ENCODE measurements at regions not wholly inside any gene's neighbourhood (a gene's known extent, or its start where the extent isn't known, plus 50 kb on each side); places are given as distances from the start of the nearest gene placed in this dataset.

GRCh38 chr1:30049748-30050296, 673.6 kb downstream of the MATN1 start:
- Histone ChIP-seq H3K4me1 (no peaks in the 10 kb centered on the region), H3K9me3 (no peaks in the 10 kb centered on the region), H3K27me3 (peaks cover 6% of the 10 kb centered on the region; the same call in 1 of the 2 replicates), H3K36me3 (no peaks in the 10 kb centered on the region), H3K4me3 (ENCODE audit: low read depth, low read length) (no peak overlapping the region)
- no peak for TF ChIP-seq CTCF (IDR thresholded peaks at IDR 0.05; ENCODE audit: low read depth, low read length)
- DNase-seq, result no peak

GRCh38 chr1:30048905-30049304, 674.5 kb downstream of the MATN1 start:
- TF ChIP-seq CTCF (IDR thresholded peaks at IDR 0.05; ENCODE audit: low read depth, low read length), result no peak
- H3K9me3 ChIP-seq, result no peaks in the 10 kb centered on the region
- DNase-seq, result no peak
- no peaks in the 10 kb centered on the region for H3K36me3 ChIP-seq
- no peaks in the 10 kb centered on the region for H3K4me1 ChIP-seq
- H3K27me3 ChIP-seq, result 0 out of 2 replicates have a peak, but pooled peaks cover 3% of the 10 kb centered on the region
- H3K4me3 ChIP-seq (ENCODE audit: low read depth, low read length), result no peak overlapping the region

- H3K4me1 ChIP-seq, result no peaks in the 10 kb centered on the region
- H3K9me3 ChIP-seq, result no peaks in the 10 kb centered on the region
- H3K36me3 ChIP-seq, result no peaks in the 10 kb centered on the region
- no peaks in the 10 kb centered on the region for H3K27me3 ChIP-seq
- no peak for TF ChIP-seq CTCF (IDR thresholded peaks at IDR 0.05; ENCODE audit: low read depth, low read length)
- no peak overlapping the region for H3K4me3 ChIP-seq (ENCODE audit: low read depth, low read length)
- no peak for DNase-seq
Observed at GRCh38 chr1:30047576-30047975, 675.8 kb downstream of the MATN1 start.

- Histone ChIP-seq H3K36me3 (no peaks in the 10 kb centered on the region), H3K4me3 (ENCODE audit: low read depth, low read length) (no peak overlapping the region), H3K9me3 (no peaks in the 10 kb centered on the region), H3K4me1 (no peaks in the 10 kb centered on the region), H3K27me3 (no peaks in the 10 kb centered on the region)
- TF ChIP-seq CTCF (IDR thresholded peaks at IDR 0.05; ENCODE audit: low read depth, low read length), result no peak
- no peak for DNase-seq
Observed at GRCh38 chr1:30046751-30047150, 676.6 kb downstream of the MATN1 start.

GRCh38 chr1:30045304-30046090, 677.9 kb downstream of the MATN1 start:
- no peak overlapping the region for H3K4me3 ChIP-seq (ENCODE audit: low read depth, low read length)
- no peaks in the 10 kb centered on the region for H3K27me3 ChIP-seq
- no peaks in the 10 kb centered on the region for H3K9me3 ChIP-seq
- no peaks in the 10 kb centered on the region for H3K36me3 ChIP-seq
- H3K4me1 ChIP-seq, result no peaks in the 10 kb centered on the region
- TF ChIP-seq CTCF (IDR thresholded peaks at IDR 0.05; ENCODE audit: low read depth, low read length), result no peak
- DNase-seq, result no peak

GRCh38 chr1:30044656-30045144, 678.7 kb downstream of the MATN1 start:
- no peaks in the 10 kb centered on the region for H3K4me1 ChIP-seq
- H3K36me3 ChIP-seq, result no peaks in the 10 kb centered on the region
- no peaks in the 10 kb centered on the region for H3K27me3 ChIP-seq
- TF ChIP-seq CTCF (IDR thresholded peaks at IDR 0.05; ENCODE audit: low read depth, low read length), result no peak
- DNase-seq, result no peak
- H3K9me3 ChIP-seq, result no peaks in the 10 kb centered on the region
- no peak overlapping the region for H3K4me3 ChIP-seq (ENCODE audit: low read depth, low read length)
